Lung (tissue), 11 donors: ENCODE measurements at regions not wholly inside any gene's neighbourhood (a gene's known extent, or its start where the extent isn't known, plus 50 kb on each side); places are given as distances from the start of the nearest gene placed in this dataset.
A peak's percentile ranks its signal among the peaks of the same experiment; 100 is the strongest.

ENCODE experiments used
- ATAC-seq: fragments of 200-7000 bp; cut with Tn5 transposase; one replicate; pipeline ENCODE4 v1.9.1; 2020; ENCODE audit warnings: moderate number of reproducible peaks; ENCODE audit not compliant: insufficient read depth, low FRiP score
- DNase-seq, 3 donors: peaks; one replicate each; pipeline ENCODE4 v3.0.0-alpha.2; 2013 to 2017
- H3K27ac ChIP-seq, 2 donors: one replicate each; pipeline ENCODE4 v1.5.1; 2013; ENCODE audit warnings: mild to moderate bottlenecking in 2 of 2, moderate library complexity in 2 of 2, control low read depth in 1 of 2, inconsistent platforms in 1 of 2, low read depth in 1 of 2, low read length in 1 of 2
- H3K27me3 ChIP-seq, 3 donors: one replicate each; pipeline ENCODE4 v1.5.1; 2013; ENCODE audit warnings: low read length in 2 of 3; ENCODE audit not compliant: control insufficient read depth in 3 of 3, insufficient read depth in 3 of 3
- H3K36me3 ChIP-seq, 4 donors: one replicate each; pipeline ENCODE4 v1.5.1; 2013; ENCODE audit warnings: low read length in 4 of 4, mild to moderate bottlenecking in 1 of 4, moderate library complexity in 1 of 4; ENCODE audit not compliant: control insufficient read depth in 4 of 4, insufficient read depth in 4 of 4
- H3K4me1 ChIP-seq, 5 donors: one replicate each; pipeline ENCODE4 v1.5.1; 2013; ENCODE audit warnings: low read length in 5 of 5, mild to moderate bottlenecking in 2 of 5, moderate library complexity in 1 of 5; ENCODE audit not compliant: control insufficient read depth in 5 of 5, insufficient read depth in 5 of 5
- H3K4me3 ChIP-seq: one replicate; pipeline ENCODE4 v1.5.1; 2013; ENCODE audit warnings: mild to moderate bottlenecking, control low read depth, moderate library complexity
- H3K9ac ChIP-seq, 2 donors: one replicate each; pipeline ENCODE4 v1.5.1; 2013; ENCODE audit warnings: low read length in 2 of 2, control low read depth in 1 of 2; ENCODE audit not compliant: insufficient read depth in 1 of 2
- H3K9me3 ChIP-seq, 4 donors: one replicate each; pipeline ENCODE4 v1.5.1; 2013; ENCODE audit warnings: low read length in 3 of 4, mild to moderate bottlenecking in 1 of 4, moderate library complexity in 1 of 4; ENCODE audit not compliant: control insufficient read depth in 4 of 4, insufficient read depth in 3 of 4
- CTCF ChIP-seq: IDR thresholded peaks from 2 replicates; pipeline ENCODE4 v1.5.1; 2012; ENCODE audit warnings: mild to moderate bottlenecking; ENCODE audit errors: control extremely low read depth, extremely low read depth
- WGBS, 2 donors: extraction: QIAGEN DNeasy Blood & Tissue Kit; methylation state at CpG; one replicate each; pipeline ENCODE4 v1.1.7; 2013; 5-methylcytosine and 5-hydroxymethylcytosine counted together
- donor health status: control.
- donor health status: control.
- donor health status: Bipolar disorder and iron deficiency.
- donor health status: healthy.
- donor health status: DM: yes; HTN: yes; CAD: no.

- Histone ChIP-seq H3K9ac (no peak overlapping the region), H3K9me3 (no peaks in the 10 kb centered on the region), H3K4me3 (no peak overlapping the region), H3K27ac (no peak overlapping the region), H3K4me1 (no peaks in the 10 kb centered on the region), H3K36me3 (no peaks in the 10 kb centered on the region), H3K27me3 (no peaks in the 10 kb centered on the region)
- DNase-seq (no peak), ATAC-seq (no peak)
- no peak for TF ChIP-seq CTCF
Measured at GRCh38 chr2:133787207-133787606, 218.9 kb upstream of the NCKAP5 start.

GRCh38 chr2:133787651-133788050 is 219.4 kb upstream of the NCKAP5 start:
- 92 to 95% methylated on average over 3 of the region's 3 CpGs for WGBS, 2 donors
- ATAC-seq (no peak), DNase-seq (no peak)
- Histone ChIP-seq H3K27ac (no peak overlapping the region), H3K36me3 (no peaks in the 10 kb centered on the region), H3K9me3 (no peaks in the 10 kb centered on the region), H3K4me3 (no peak overlapping the region), H3K9ac (no peak overlapping the region), H3K27me3 (no peaks in the 10 kb centered on the region), H3K4me1 (no peaks in the 10 kb centered on the region)
- TF ChIP-seq CTCF: no peak

- no peaks in the 10 kb centered on the region for H3K36me3 ChIP-seq
- TF ChIP-seq CTCF: no peak
- no peak for ATAC-seq
- 48 to 52% methylated on average over 1 of the region's 1 CpG for WGBS, 2 donors
- no peak overlapping the region for H3K9ac ChIP-seq
- no peaks in the 10 kb centered on the region for H3K4me1 ChIP-seq
- H3K4me3 ChIP-seq: no peak overlapping the region
- no peaks in the 10 kb centered on the region for H3K27me3 ChIP-seq
- no peak for DNase-seq
- no peaks in the 10 kb centered on the region for H3K9me3 ChIP-seq
- H3K27ac ChIP-seq: no peak overlapping the region
Measured at GRCh38 chr2:133788386-133788785, 220.1 kb upstream of the NCKAP5 start.

GRCh38 chr2:133789743-133790142 is 221.5 kb upstream of the NCKAP5 start:
- H3K9me3 ChIP-seq: peaks cover 0 to 12% (median under 1%) of the 10 kb centered on the region in 4 donors
- H3K27ac ChIP-seq: no peak overlapping the region
- no peaks in the 10 kb centered on the region for H3K36me3 ChIP-seq
- DNase-seq (peak in 1 of 3 donors; percentile 46), ATAC-seq (no peak)
- H3K9ac ChIP-seq: no peak overlapping the region
- TF ChIP-seq CTCF: no peak
- H3K4me3 ChIP-seq: no peak overlapping the region
- no peaks in the 10 kb centered on the region for H3K27me3 ChIP-seq
- no peaks in the 10 kb centered on the region for H3K4me1 ChIP-seq
- WGBS, 2 donors: 64 to 68% methylated on average over 4 of the region's 4 CpGs
